ENCODE measurements at regions not wholly inside any gene's neighbourhood (a gene's known extent, or its start where the extent isn't known, plus 50 kb on each side); places are given as distances from the start of the nearest gene placed in this dataset.
"Not testable (repeated sequence)": the region's sequence is repeated elsewhere in the genome, so short reads cannot be mapped to it uniquely, and the experiment has no call there.

DNA sequence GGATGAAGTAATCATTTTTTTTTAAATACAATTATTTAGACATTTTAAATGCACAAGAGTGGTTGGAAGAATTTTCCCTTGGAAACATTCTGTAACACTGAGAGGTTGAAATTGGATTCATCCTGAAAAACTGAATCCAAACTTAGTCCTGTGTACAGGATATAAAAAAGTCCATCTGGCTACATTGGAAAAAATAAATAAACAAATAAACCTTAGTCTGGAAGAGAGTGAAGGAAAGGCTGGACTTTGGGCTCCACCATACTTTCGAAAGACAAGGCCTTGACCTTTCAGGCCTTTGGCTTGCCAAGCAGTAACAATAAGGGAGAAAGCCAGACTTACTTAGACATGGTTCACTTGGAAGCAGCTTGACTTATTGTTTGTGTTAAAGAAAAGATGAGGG is 664.3 kb downstream of the TENT5A start:
- no peak for DNase-seq

GRCh38 chr6:81086991-81087390 is 665.5 kb downstream of the TENT5A start:
- no peak for DNase-seq

DNA sequence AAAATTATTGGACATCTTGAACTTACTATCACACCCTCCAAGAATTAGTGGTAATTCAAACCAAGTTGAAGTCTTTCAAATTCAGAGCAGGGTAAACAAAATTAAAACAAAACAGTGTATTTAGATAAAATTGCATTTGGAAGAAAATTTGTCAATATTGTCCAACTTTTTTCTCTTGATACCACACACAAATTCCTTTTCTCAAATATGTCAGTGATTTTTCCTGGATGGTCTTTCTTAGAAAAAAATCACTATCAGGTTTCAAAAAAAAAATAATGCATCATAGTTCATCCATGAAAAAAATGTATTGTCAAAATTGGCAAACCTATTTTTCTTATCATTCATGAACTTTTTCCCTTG is 667.1 kb downstream of the TENT5A start:
- no peak for DNase-seq

- no peak for DNase-seq
Observed at GRCh38 chr6:81084776-81085430, 667.6 kb downstream of the TENT5A start.

- peak; percentile 8 for DNase-seq
Observed at GRCh38 chr6:81075974-81076373, 676.5 kb downstream of the TENT5A start.

DNA sequence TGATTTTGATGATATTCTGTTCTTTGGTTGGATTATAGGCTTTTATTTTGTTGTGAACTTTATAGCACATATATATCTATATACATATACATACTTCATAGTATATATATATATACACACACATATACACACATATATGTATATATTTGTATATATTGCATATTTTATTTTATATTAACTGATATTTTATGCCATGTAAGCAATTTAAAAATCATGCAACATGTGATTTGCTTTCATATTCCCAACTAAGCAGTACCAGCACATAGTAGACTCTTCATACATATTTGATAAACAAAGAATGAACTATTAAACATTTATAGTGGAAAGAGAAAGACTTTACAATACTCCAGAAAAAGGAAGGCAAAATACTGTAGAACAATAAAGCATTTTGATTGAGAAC is 679.2 kb downstream of the TENT5A start:
- no peak for DNase-seq

GRCh38 chr6:81071121-81071520 is 681.4 kb downstream of the TENT5A start:
- no peak for DNase-seq

DNA sequence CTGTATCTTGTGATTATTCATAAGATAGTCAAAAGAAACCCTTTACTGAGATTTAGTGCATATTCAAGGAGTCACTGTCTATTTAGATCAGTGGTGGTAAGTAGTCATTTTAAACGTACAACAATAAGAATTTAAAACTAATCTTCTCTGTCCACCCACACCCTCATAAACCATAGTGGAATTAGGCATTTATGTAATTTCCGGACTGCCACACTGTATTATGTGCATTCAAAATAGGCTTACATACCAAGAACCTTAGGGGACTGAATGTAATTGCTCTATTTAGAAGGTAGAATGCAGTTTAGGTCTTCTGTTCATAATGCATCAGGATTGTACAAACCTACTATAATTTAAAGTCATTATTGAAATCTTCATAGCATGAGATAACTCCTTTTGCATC is 685.4 kb downstream of the TENT5A start:
- peak; percentile 29 for DNase-seq

GRCh38 chr6:81063891-81064290 is 688.6 kb downstream of the TENT5A start:
- peak; percentile 28 for DNase-seq

DNA sequence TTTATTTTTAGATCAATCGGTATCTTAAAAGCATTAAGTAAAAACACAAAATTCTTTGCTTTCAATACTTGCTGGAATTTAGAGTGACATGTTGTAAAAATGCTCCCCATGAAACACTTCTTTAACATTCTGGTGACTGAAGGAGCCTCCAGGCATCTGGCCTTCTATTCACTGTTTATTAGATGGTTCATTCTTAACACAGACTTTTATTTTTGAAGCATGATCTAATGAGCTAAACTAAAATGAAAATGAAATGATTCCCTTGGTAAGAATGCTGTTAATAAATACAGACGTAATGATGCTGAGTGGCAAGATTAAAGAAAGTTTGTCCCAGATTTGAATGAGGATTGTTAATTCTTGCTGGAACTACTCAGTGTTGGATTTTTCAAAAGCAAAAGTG is 698.4 kb downstream of the TENT5A start:
- no peak for DNase-seq

GRCh38 chr6:81051952-81052351 is 700.5 kb downstream of the TENT5A start:
- DNase-seq: no peak

GRCh38 chr6:81049425-81050042 is 702.9 kb downstream of the TENT5A start:
- peak; percentile 17 for DNase-seq

DNA sequence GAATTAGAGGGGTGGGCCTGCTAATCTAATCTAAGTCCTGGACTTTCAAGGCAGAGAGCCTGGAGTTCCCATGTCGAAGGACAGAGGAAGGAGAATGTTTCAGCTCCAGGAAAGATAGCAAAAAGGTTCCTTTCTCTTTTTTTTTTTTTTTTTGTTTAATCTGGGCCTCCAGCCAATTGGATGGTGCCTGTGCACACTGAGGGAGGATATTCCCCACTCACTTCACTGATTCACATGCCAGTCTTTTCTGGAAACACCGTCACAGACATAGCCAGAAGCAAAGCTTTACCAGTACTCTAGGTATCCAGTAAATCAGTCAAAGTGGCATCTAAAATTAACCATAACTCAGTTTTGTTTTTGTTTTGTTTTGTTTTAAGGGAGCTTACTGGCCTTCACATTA is 721.1 kb downstream of the TENT5A start:
- no peak for DNase-seq

GRCh38 chr6:81026041-81026553 is 726.4 kb downstream of the TENT5A start:
- no peak for DNase-seq

DNA sequence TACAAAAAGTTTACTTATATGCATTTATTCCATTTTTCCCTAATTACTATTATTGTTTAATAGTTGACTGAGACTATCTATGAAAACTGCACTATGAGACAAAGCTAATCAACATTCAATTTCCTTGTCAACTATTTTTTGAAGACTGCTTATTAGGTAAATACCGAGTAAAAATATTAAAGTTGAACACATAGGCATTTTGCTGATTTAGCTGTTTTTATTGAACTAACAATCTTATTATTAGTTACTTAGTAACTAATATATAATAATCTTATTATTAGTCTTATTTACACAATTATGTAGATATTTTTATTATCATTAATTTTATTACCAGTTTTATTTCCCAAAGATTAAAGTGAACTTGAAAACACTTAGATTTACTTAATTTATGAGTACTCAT is 728.8 kb downstream of the TENT5A start:
- DNase-seq: no peak

GRCh38 chr6:81023007-81023582 is 729.4 kb downstream of the TENT5A start:
- peak; percentile 14 for DNase-seq

DNA sequence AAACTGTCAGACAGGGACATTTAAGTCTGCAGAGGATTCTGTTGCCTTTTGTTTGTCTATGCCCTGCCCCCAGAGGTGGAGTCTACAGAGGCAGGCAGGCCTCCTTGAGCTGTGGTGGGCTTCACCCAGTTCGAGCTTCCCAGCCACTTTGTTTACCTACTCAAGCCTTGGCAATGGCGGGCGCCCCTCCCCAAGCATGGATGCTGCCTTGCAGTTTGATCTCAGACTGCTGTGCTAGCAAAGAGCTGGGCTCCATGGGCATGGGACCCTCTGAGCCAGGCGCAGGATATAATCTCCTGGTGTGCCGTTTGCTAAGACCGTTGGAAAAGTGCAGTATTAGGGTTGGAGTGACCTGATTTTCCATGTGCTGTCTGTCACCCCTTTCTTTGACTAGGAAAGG is 734.9 kb downstream of the TENT5A start:
- not testable (repeated sequence) for DNase-seq

DNA sequence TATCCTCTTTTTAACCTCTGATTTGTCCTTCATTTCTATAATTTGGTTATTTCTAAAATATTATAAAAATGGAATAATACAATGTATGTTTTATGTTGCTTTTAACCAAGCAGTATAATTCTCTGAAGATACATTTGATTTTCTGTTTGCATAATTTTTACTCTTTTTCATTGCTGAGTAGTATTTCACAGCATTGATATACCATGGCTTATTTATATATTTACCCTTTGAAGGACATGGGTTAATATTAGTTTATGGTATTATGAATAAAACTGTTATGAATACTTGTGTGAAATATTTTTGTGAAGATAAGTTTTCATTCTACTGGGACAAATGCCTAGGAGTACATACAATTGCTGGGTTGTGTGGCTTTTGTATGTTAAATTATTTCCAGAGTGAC is 748.6 kb downstream of the TENT5A start:
- DNase-seq: no peak

- DNase-seq: peak; percentile 44
Observed at GRCh38 chr6:81003156-81003555, 749.3 kb downstream of the TENT5A start.

GRCh38 chr6:81002126-81002525 is 750.4 kb downstream of the TENT5A start:
- peak; percentile 50 for DNase-seq

- peak; percentile 8 for DNase-seq
Observed at GRCh38 chr6:80991316-80991715, 761.2 kb downstream of the TENT5A start.

DNA sequence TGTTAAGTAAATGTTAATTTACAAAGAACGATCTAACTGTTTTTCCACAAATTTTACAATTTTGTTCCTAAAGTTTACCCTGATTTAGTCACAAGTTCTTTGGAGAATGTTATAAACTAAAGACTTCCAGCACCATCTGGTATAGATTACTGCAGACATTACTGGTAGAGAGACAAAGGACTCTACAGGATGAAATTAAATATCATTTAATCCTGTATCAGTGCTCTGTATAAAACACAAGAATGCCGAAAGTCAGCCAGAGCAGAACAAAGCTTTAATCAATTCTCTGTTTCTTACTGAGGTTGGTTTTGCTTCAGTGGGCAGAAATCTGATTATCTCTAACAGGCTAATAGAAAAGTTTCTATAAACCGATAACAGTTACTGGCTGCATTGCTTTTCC is 763.6 kb downstream of the TENT5A start:
- DNase-seq: peak; percentile 31

- DNase-seq: no peak
Observed at GRCh38 chr6:80988286-80988685, 764.2 kb downstream of the TENT5A start.

- DNase-seq: not testable (repeated sequence)
Observed at GRCh38 chr6:80981226-80981625, 771.3 kb downstream of the TENT5A start.
